Fibroblast of lung (primary cell): ENCODE measurements at regions not wholly inside any gene's neighbourhood (a gene's known extent, or its start where the extent isn't known, plus 50 kb on each side); places are given as distances from the start of the nearest gene placed in this dataset.

Experiments used
- DNase-seq, 2 donors: peaks; one replicate each; pipeline versions ENCODE4 v3.0.0 to v3.0.0-alpha.2; 2010; ENCODE audit warnings: low read depth in 2 of 2
- H2AFZ ChIP-seq: 2 replicates; pipeline ENCODE4 v1.5.1; 2012; ENCODE audit warnings: low read length, control low read depth, inconsistent platforms
- H3K27ac ChIP-seq: 2 replicates; pipeline ENCODE4 v1.5.1; 2011; ENCODE audit warnings: low read length, control low read depth; ENCODE audit not compliant: insufficient read depth
- H3K27me3 ChIP-seq: 2 replicates; pipeline ENCODE4 v1.5.1; 2011; ENCODE audit warnings: mild to moderate bottlenecking, low read length; ENCODE audit not compliant: control insufficient read depth, insufficient read depth
- H3K36me3 ChIP-seq: 2 replicates; pipeline ENCODE4 v1.5.1; 2011; ENCODE audit warnings: low read length; ENCODE audit not compliant: control insufficient read depth, insufficient read depth
- H3K4me1 ChIP-seq: 2 replicates; pipeline ENCODE4 v1.5.1; 2011; ENCODE audit warnings: low read length; ENCODE audit not compliant: control insufficient read depth, insufficient read depth; ENCODE audit errors: extremely low read depth
- H3K4me2 ChIP-seq: 2 replicates; pipeline ENCODE4 v1.5.1; 2011; ENCODE audit warnings: low read length, control low read depth; ENCODE audit not compliant: insufficient read depth; ENCODE audit errors: extremely low read depth
- H3K4me3 ChIP-seq, 4 experiments: fragments of 200-600 bp in 1 of 4; sonication (generic) in 1 of 4; replicated peaks in 1 of 4; 2 replicates each; pipeline ENCODE4 v1.5.1; 2011 to 2016; ENCODE audit warnings: low read length in 4 of 4, low read depth in 3 of 4, mild to moderate bottlenecking in 3 of 4, control low read depth in 2 of 4, inconsistent platforms in 1 of 4, mixed read lengths in 1 of 4; ENCODE audit not compliant: insufficient read depth in 1 of 4; ENCODE audit errors: control extremely low read depth in 1 of 4
- H3K79me2 ChIP-seq: 2 replicates; pipeline ENCODE4 v1.5.1; 2012; ENCODE audit warnings: mild to moderate bottlenecking, low read length, inconsistent platforms; ENCODE audit not compliant: control insufficient read depth, insufficient read depth
- H3K9ac ChIP-seq: 2 replicates; pipeline ENCODE4 v1.5.1; 2011; ENCODE audit warnings: mild to moderate bottlenecking, low read length, control low read depth; ENCODE audit not compliant: insufficient read depth
- H3K9me3 ChIP-seq: 2 replicates; pipeline ENCODE4 v1.5.1; 2012; ENCODE audit warnings: low read depth, low read length; ENCODE audit not compliant: control insufficient read depth, insufficient read depth
- H4K20me1 ChIP-seq: 2 replicates; pipeline ENCODE4 v1.5.1; 2011; ENCODE audit warnings: low read length; ENCODE audit not compliant: control insufficient read depth, insufficient read depth; ENCODE audit errors: extremely low read depth
- EZH2 ChIP-seq: IDR thresholded peaks from 2 replicates; pipeline ENCODE4 v1.5.1; 2012; ENCODE audit warnings: low read length, control low read depth, mild to moderate bottlenecking; ENCODE audit errors: missing control alignments
- TF ChIP-seq, protein P1 (sequence below), 2 donors: IDR thresholded peaks in 1 of 2; conservative IDR thresholded peaks in 1 of 2; 1 replicate in 1 of 2; 2 replicates in 1 of 2; pipeline ENCODE4 v1.5.1; 2011 to 2012; ENCODE audit warnings: low read length in 2 of 2, control low read depth in 1 of 2, inconsistent platforms in 1 of 2, low read depth in 1 of 2, mild to moderate bottlenecking in 1 of 2

DNA sequence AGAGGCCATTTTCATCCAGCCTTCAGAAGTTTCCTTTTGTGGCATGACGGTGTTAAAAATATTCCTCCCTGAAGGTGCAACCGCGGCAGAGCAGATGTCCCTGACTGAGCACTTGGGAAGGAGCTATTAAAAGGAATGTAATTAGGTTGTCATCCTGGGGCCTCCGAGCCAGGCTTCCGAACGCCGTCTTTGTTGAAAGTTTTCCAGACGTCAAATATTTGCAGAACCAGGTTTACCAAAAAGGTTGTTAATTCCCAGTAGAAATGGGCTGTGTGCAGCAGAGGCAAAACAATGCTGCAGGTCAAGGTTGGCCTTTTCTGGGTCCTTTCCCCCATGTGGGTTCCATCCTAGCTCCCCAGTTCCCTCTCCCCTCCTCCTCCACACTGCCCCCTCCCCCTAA is 88.8 kb upstream of the CALM2 start:
- Histone ChIP-seq H3K9ac (no peak overlapping the region), H3K9me3 (no peaks in the 10 kb centered on the region), H3K36me3 (no peaks in the 10 kb centered on the region), H3K4me3 (no peak overlapping the region), H3K79me2 (no peaks in the 10 kb centered on the region), H3K4me1 (peaks cover 5% of the 10 kb centered on the region), H3K27me3 (no peaks in the 10 kb centered on the region), H3K4me2 (no peak overlapping the region), H2AFZ (no peak overlapping the region), H3K27ac (no peak overlapping the region), H4K20me1 (no peaks in the 10 kb centered on the region)
- TF ChIP-seq, protein P1, sequence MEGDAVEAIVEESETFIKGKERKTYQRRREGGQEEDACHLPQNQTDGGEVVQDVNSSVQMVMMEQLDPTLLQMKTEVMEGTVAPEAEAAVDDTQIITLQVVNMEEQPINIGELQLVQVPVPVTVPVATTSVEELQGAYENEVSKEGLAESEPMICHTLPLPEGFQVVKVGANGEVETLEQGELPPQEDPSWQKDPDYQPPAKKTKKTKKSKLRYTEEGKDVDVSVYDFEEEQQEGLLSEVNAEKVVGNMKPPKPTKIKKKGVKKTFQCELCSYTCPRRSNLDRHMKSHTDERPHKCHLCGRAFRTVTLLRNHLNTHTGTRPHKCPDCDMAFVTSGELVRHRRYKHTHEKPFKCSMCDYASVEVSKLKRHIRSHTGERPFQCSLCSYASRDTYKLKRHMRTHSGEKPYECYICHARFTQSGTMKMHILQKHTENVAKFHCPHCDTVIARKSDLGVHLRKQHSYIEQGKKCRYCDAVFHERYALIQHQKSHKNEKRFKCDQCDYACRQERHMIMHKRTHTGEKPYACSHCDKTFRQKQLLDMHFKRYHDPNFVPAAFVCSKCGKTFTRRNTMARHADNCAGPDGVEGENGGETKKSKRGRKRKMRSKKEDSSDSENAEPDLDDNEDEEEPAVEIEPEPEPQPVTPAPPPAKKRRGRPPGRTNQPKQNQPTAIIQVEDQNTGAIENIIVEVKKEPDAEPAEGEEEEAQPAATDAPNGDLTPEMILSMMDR (conservative IDR thresholded peaks at IDR 0.05 in 1 of 2, IDR thresholded peaks at IDR 0.05 in 1 of 2; ENCODE audit: low read depth in 1 of 2, low read length in 2 of 2): no peak
- TF ChIP-seq EZH2: no peak
- no peak for DNase-seq

DNA sequence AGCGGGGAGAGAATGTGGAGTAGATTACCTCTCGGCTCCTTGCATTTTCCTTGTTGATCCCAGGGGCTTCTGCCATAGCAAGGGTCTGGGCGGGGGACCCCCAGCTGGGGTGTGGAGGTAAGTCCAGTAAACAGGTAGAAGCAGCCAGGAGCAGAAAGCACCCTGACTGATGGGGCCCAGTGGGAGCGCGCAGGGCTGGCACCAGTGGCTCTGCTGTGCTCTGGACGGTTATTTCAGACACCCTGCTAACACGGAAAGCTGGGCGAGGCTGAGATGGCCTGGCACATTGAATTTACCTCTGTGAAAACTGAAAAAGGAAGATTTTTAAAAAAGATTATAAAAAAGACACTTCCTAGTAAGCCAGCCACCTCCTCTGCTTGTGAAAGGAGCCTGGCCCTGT is 88.4 kb upstream of the CALM2 start:
- Histone ChIP-seq H4K20me1 (no peaks in the 10 kb centered on the region), H3K9me3 (no peaks in the 10 kb centered on the region), H3K36me3 (no peaks in the 10 kb centered on the region), H3K9ac (no peak overlapping the region), H3K4me1 (peaks cover 5% of the 10 kb centered on the region), H2AFZ (no peak overlapping the region), H3K27me3 (no peaks in the 10 kb centered on the region), H3K27ac (no peak overlapping the region), H3K79me2 (no peaks in the 10 kb centered on the region), H3K4me3 (no peak overlapping the region), H3K4me2 (no peak overlapping the region)
- TF ChIP-seq, protein P1 (conservative IDR thresholded peaks at IDR 0.05 in 1 of 2, IDR thresholded peaks at IDR 0.05 in 1 of 2; ENCODE audit: low read depth in 1 of 2, low read length in 2 of 2): no peak
- TF ChIP-seq EZH2: no peak
- no peak for DNase-seq

DNA sequence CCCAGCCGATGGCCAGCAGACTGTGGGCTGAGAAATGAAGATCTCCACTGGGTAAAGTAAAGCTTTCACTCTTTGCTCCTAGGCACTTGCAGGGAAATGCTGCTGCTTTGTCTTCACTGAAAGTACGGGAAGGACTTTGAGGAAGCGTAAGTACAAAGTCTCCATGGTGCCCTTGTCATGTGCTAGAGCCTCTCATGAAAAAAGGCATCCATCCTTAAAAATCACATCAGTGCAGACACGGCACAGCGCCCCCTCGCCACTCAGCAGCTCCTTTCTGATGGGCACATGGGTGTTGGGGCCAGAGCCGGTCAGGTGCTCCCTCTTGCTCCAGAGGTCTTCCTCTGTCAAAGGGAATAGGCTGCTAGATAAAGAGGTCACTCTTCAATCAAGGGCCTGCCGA is 87.8 kb upstream of the CALM2 start:
- Histone ChIP-seq H3K4me2 (no peak overlapping the region), H3K36me3 (no peaks in the 10 kb centered on the region), H3K4me1 (peaks cover under 1% of the 10 kb centered on the region), H3K79me2 (no peaks in the 10 kb centered on the region), H4K20me1 (no peaks in the 10 kb centered on the region), H3K9ac (no peak overlapping the region), H2AFZ (no peak overlapping the region), H3K27me3 (no peaks in the 10 kb centered on the region), H3K4me3 (no peak overlapping the region), H3K27ac (no peak overlapping the region), H3K9me3 (no peaks in the 10 kb centered on the region)
- DNase-seq: no peak
- TF ChIP-seq EZH2: no peak
- TF ChIP-seq, protein P1 (conservative IDR thresholded peaks at IDR 0.05 in 1 of 2, IDR thresholded peaks at IDR 0.05 in 1 of 2; ENCODE audit: low read depth in 1 of 2, low read length in 2 of 2): no peak
